H1 (cell line): ENCODE measurements at regions not wholly inside any gene's neighbourhood (a gene's known extent, or its start where the extent isn't known, plus 50 kb on each side); places are given as distances from the start of the nearest gene placed in this dataset.

Source experiments
- CTCF ChIA-PET: fragments of 300-600 bp; sonication (Branson Sonifier 250); formaldehyde crosslinking; loops from one replicate; lab custom pipeline; 2021; ENCODE audit not compliant: partially characterized antibody; lab: Charles Lee
- POLR2A ChIA-PET: fragments of 300-600 bp; sonication (Branson Sonifier 250); formaldehyde crosslinking; loops from one replicate; lab custom pipeline; 2021; ENCODE audit warnings: inconsistent platforms; ENCODE audit not compliant: partially characterized antibody; lab: Charles Lee
- DNase-seq, 2 experiments: peaks; one replicate each; pipeline versions ENCODE4 v3.0.0 to v3.0.0-alpha.2; 2010 to 2022; ENCODE audit warnings: low spot score in 2 of 2, low read depth in 1 of 2, mixed read lengths in 1 of 2
- FAIRE-seq: peaks from 2 replicates; lab custom pipeline; 2011; peaks lifted over from hg19 to GRCh38; lab: Jason Lieb, UNC
- H2AFZ ChIP-seq: 2 replicates; pipeline ENCODE4 v1.8.1; 2012; ENCODE audit warnings: low read length, inconsistent platforms
- H2AK5ac ChIP-seq: 2 replicates; pipeline ENCODE4 v1.6.1; 2013; ENCODE audit warnings: low read depth, low read length
- H2BK120ac ChIP-seq: replicated peaks from 2 replicates; pipeline ENCODE3; 2013; ENCODE audit warnings: low read depth, low read length, inconsistent platforms
- H2BK12ac ChIP-seq: 2 replicates; pipeline ENCODE4 v1.6.1; 2013; ENCODE audit warnings: low read depth, low read length
- H2BK15ac ChIP-seq: 2 replicates; pipeline ENCODE4 v1.6.1; 2013; ENCODE audit warnings: low read length
- H2BK20ac ChIP-seq: 2 replicates; pipeline ENCODE4 v1.6.1; 2013; ENCODE audit warnings: low read length
- H2BK5ac ChIP-seq: 2 replicates; pipeline ENCODE4 v1.6.1; 2013; ENCODE audit warnings: low read depth, low read length
- H3K14ac ChIP-seq: 2 replicates; pipeline ENCODE4 v1.6.1; 2013; ENCODE audit warnings: inconsistent platforms; ENCODE audit not compliant: insufficient read length
- H3K18ac ChIP-seq: 2 replicates; pipeline ENCODE4 v1.6.1; 2013; ENCODE audit warnings: low read length; ENCODE audit errors: extremely low read depth
- H3K23ac ChIP-seq: 2 replicates; pipeline ENCODE4 v1.6.1; 2013; ENCODE audit warnings: inconsistent platforms; ENCODE audit not compliant: insufficient read length
- H3K23me2 ChIP-seq: 2 replicates; pipeline ENCODE4 v1.6.1; 2013; ENCODE audit warnings: low read depth, low read length
- H3K27ac ChIP-seq: 2 replicates; pipeline ENCODE4 v1.6.1; 2011; ENCODE audit warnings: low read depth, low read length, inconsistent platforms
- H3K27me3 ChIP-seq, 4 experiments: replicated peaks in 1 of 4; 1 replicate in 1 of 4; 2 replicates in 3 of 4; pipeline versions ENCODE4 v1.6.1 to v1.8.1; 2011 to 2013; ENCODE audit warnings: low read length in 3 of 4, mild to moderate bottlenecking in 3 of 4, inconsistent platforms in 2 of 4, mixed read lengths in 2 of 4, moderate library complexity in 1 of 4; ENCODE audit not compliant: control insufficient read depth in 3 of 4, insufficient read depth in 3 of 4; ENCODE audit errors: extremely low read depth in 1 of 4
- H3K36me3 ChIP-seq, 4 experiments: 2 replicates each; pipeline versions ENCODE4 v1.6.1 to v1.8.1; 2011 to 2013; ENCODE audit warnings: mild to moderate bottlenecking in 4 of 4, low read length in 3 of 4, moderate library complexity in 2 of 4, control low read depth in 1 of 4, inconsistent platforms in 1 of 4; ENCODE audit not compliant: insufficient read depth in 4 of 4, control insufficient read depth in 2 of 4
- H3K4ac ChIP-seq: replicated peaks from 2 replicates; pipeline ENCODE3; 2013; ENCODE audit warnings: low read length, low read depth, mixed read lengths, inconsistent platforms; ENCODE audit not compliant: insufficient read length
- H3K4me1 ChIP-seq, 4 experiments: replicated peaks in 1 of 4; 1 replicate in 1 of 4; 2 replicates in 3 of 4; pipeline versions ENCODE4 v1.6.1 to v1.8.1; 2011 to 2013; ENCODE audit warnings: low read length in 3 of 4, inconsistent platforms in 2 of 4, mixed read lengths in 1 of 4; ENCODE audit not compliant: insufficient read depth in 4 of 4, control insufficient read depth in 3 of 4
- H3K4me2 ChIP-seq, 2 experiments: 2 replicates each; pipeline versions ENCODE4 v1.6.1 to v1.8.1; 2011 to 2013; ENCODE audit warnings: low read depth in 2 of 2, low read length in 2 of 2, control low read depth in 1 of 2, inconsistent platforms in 1 of 2, mild to moderate bottlenecking in 1 of 2; ENCODE audit not compliant: insufficient read depth in 1 of 2
- H3K4me3 ChIP-seq, 4 experiments: fragments of 200-600, 300-600 bp in 1 of 4; sonication (generic), shearing (Covaris generic), sonication (Bioruptor Twin) in 1 of 4; 2 replicates each; pipeline versions ENCODE4 v1.5.1 to v1.8.1; 2011 to 2016; ENCODE audit warnings: low read length in 4 of 4, low read depth in 3 of 4, control low read depth in 2 of 4, inconsistent platforms in 2 of 4, mild to moderate bottlenecking in 2 of 4, mixed read lengths in 1 of 4, moderate library complexity in 1 of 4; ENCODE audit not compliant: insufficient read depth in 2 of 4; ENCODE audit errors: extremely low read depth in 1 of 4
- H3K56ac ChIP-seq: replicated peaks from 2 replicates; pipeline ENCODE3; 2013; ENCODE audit warnings: low read depth, mild to moderate bottlenecking, mixed read lengths, low read length, inconsistent platforms; ENCODE audit not compliant: insufficient read length
- H3K79me1 ChIP-seq: 2 replicates; pipeline ENCODE4 v1.6.1; 2013; ENCODE audit warnings: low read depth, low read length, control low read depth
- H3K79me2 ChIP-seq, 2 experiments: 2 replicates each; pipeline versions ENCODE4 v1.6.1 to v1.8.1; 2012 to 2013; ENCODE audit warnings: low read length in 2 of 2, mild to moderate bottlenecking in 2 of 2, inconsistent platforms in 1 of 2; ENCODE audit not compliant: insufficient read depth in 2 of 2, control insufficient read depth in 1 of 2
- H3K9ac ChIP-seq, 4 experiments: replicated peaks in 1 of 4; 1 replicate in 1 of 4; 2 replicates in 3 of 4; pipeline versions ENCODE4 v1.6.1 to v1.8.1; 2011 to 2013; ENCODE audit warnings: low read depth in 3 of 4, low read length in 3 of 4, control low read depth in 2 of 4, mild to moderate bottlenecking in 2 of 4, moderate library complexity in 2 of 4, inconsistent platforms in 1 of 4; ENCODE audit errors: extremely low read depth in 1 of 4
- H3K9me3 ChIP-seq, 2 experiments: 2 replicates each; pipeline versions ENCODE4 v1.6.1 to v1.8.1; 2012 to 2013; ENCODE audit warnings: mild to moderate bottlenecking in 2 of 2, moderate library complexity in 2 of 2, control low read depth in 1 of 2, inconsistent platforms in 1 of 2, low read depth in 1 of 2, low read length in 1 of 2, mixed read lengths in 1 of 2; ENCODE audit not compliant: insufficient read depth in 2 of 2
- H4K20me1 ChIP-seq, 2 experiments: replicated peaks in 1 of 2; 2 replicates each; pipeline versions ENCODE3 to v1.8.1; 2011 to 2013; ENCODE audit warnings: inconsistent platforms in 2 of 2, low read length in 2 of 2, mild to moderate bottlenecking in 1 of 2; ENCODE audit not compliant: insufficient read depth in 2 of 2, control insufficient read depth in 1 of 2
- H4K5ac ChIP-seq: 2 replicates; pipeline ENCODE4 v1.6.1; 2013; ENCODE audit warnings: low read length, low read depth, mixed read lengths, inconsistent platforms; ENCODE audit not compliant: insufficient read length
- H4K8ac ChIP-seq: 2 replicates; pipeline ENCODE4 v1.8.0; 2013; ENCODE audit warnings: mild to moderate bottlenecking, moderate library complexity, low read length, inconsistent platforms; ENCODE audit not compliant: insufficient read depth; ENCODE audit errors: extremely low read depth
- H4K91ac ChIP-seq: replicated peaks from 2 replicates; pipeline ENCODE3; 2013; ENCODE audit warnings: low read length, mixed read lengths, inconsistent platforms; ENCODE audit not compliant: insufficient read length
- CHD1 ChIP-seq: IDR thresholded peaks from 2 replicates; pipeline ENCODE4 v1.6.1; 2012; ENCODE audit warnings: low read depth, low read length, improper control_type of control experiment
- RNF2 ChIP-seq: fragments of 200-900, 300-1000 bp; sonication (generic); IDR thresholded peaks from 2 replicates; pipeline ENCODE4 v1.7.1; 2016; ENCODE audit warnings: borderline replicate concordance, low read depth, mild to moderate bottlenecking, antibody characterized with exemption, low read length; ENCODE audit not compliant: poor library complexity, severe bottlenecking; ENCODE audit errors: missing control alignments
- SUZ12 ChIP-seq: fragments of 200-600 bp; sonication (generic); IDR thresholded peaks from 2 replicates; pipeline ENCODE4 v1.6.1; 2012; ENCODE audit warnings: mild to moderate bottlenecking, inconsistent platforms, low read length, moderate library complexity, mixed read lengths
- ZNF274 ChIP-seq: IDR thresholded peaks from 2 replicates; pipeline ENCODE4 v1.7.0; 2012; ENCODE audit warnings: low read length, borderline replicate concordance; ENCODE audit errors: extremely low read depth
- WGBS, 2 experiments: shearing (Covaris generic) in 1 of 2; methylation state at CpG; one replicate each; pipeline versions ENCODE4 v1.1.6 to v1.1.7; 2013 to 2015; ENCODE audit warnings: low lambda C conversion rate in 2 of 2, mixed read lengths in 2 of 2, inconsistent platforms in 1 of 2, low coverage in 1 of 2, missing lambda C conversion rate in 1 of 2; ENCODE audit not compliant: insufficient replicate concordance in 2 of 2, insufficient coverage in 1 of 2, insufficient read length in 1 of 2; ENCODE audit errors: extremely low coverage in 1 of 2, missing lambda C conversion rate in 1 of 2; 5-methylcytosine and 5-hydroxymethylcytosine counted together

DNA sequence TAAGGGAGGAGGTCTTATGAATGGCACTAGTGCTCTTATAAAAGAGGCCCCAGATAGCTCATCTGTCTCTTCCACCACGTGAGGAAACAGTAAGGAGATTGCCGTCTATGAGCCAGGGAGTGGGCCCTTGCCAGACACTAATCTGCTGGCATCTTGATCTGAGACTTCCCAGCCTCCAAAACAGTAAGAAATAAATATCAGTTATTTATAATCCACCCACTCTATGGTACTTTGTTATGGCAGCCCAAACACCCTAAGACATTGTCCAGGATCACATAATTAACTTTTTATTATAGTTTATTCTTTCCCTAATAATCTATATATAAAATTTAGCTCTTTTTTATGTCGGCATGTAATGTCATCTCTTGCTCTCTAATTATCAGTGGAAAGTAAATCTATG lies 144.0 kb upstream of the IRF2BP2 start (continued):
- TF ChIP-seq CHD1, result no peak

GRCh38 chr1:234752927-234753326 lies 142.9 kb upstream of the IRF2BP2 start:
- no peak overlapping the region for H2BK120ac ChIP-seq
- TF ChIP-seq SUZ12, result no peak
- TF ChIP-seq ZNF274, result no peak
- TF ChIP-seq RNF2, result no peak
- no peak overlapping the region for H2BK15ac ChIP-seq
- H2BK5ac ChIP-seq, result no peak overlapping the region
- H4K5ac ChIP-seq, result no peak overlapping the region
- FAIRE-seq, result no peak
- 90% methylated on average over 8 of the region's 8 CpGs; no CpG with 5 or more reads in 1 of the 2 experiments for WGBS, 2 experiments
- no peaks in the 10 kb centered on the region for H3K27me3 ChIP-seq
- H3K27ac ChIP-seq, result no peak overlapping the region
- no peak overlapping the region for H2AK5ac ChIP-seq
- H3K79me2 ChIP-seq, result no peaks in the 10 kb centered on the region
- DNase-seq, result no peak
- H3K36me3 ChIP-seq, result no peaks in the 10 kb centered on the region
- H4K20me1 ChIP-seq, result no peaks in the 10 kb centered on the region
- H4K8ac ChIP-seq, result no peak overlapping the region
- H2BK12ac ChIP-seq, result no peak overlapping the region
- POLR2A ChIA-PET, result no interaction called here
- H3K9ac ChIP-seq, result no peak overlapping the region
- CTCF ChIA-PET, result interaction anchor here (0.6 kb wide), 1 partner anchor 252 kb away, joined by 3 read pairs; no protein-coding TSS in a partner anchor
- H3K23me2 ChIP-seq, result no peaks in the 10 kb centered on the region
- H2AFZ ChIP-seq, result no peak overlapping the region
- H3K23ac ChIP-seq, result no peak overlapping the region
- no peak overlapping the region for H3K4me3 ChIP-seq
- no peak overlapping the region for H2BK20ac ChIP-seq
- H3K4ac ChIP-seq, result no peak overlapping the region
- no peaks in the 10 kb centered on the region for H3K79me1 ChIP-seq
- H3K56ac ChIP-seq, result no peak overlapping the region
- H3K4me2 ChIP-seq, result no peak overlapping the region
- H3K9me3 ChIP-seq, result no peaks in the 10 kb centered on the region
- peak overlapping the region; percentile 9 for H3K14ac ChIP-seq
- no peak overlapping the region for H4K91ac ChIP-seq
- no peak overlapping the region for H3K18ac ChIP-seq
- H3K4me1 ChIP-seq, result no peaks in the 10 kb centered on the region
